Left lobe of liver (tissue), 2 donors: ENCODE measurements at regions not wholly inside any gene's neighbourhood (a gene's known extent, or its start where the extent isn't known, plus 50 kb on each side); places are given as distances from the start of the nearest gene placed in this dataset.
"Not testable (repeated sequence)": the region's sequence is repeated elsewhere in the genome, so short reads cannot be mapped to it uniquely, and the experiment has no call there.

Source experiments
- ATAC-seq: fragments of 200-7000 bp; cut with Tn5 transposase; one replicate; pipeline ENCODE4 v1.9.1; 2020; ENCODE audit warnings: mild to moderate bottlenecking, moderate library complexity
- DNase-seq: peaks from one replicate; pipeline ENCODE4 v3.0.0-alpha.2; 2020; ENCODE audit warnings: low spot score
- donor health status: DM: no; HTN: no; CAD: no; lungs with moderate emphysema.
- donor health status: DM: no; HTN: yes; CAD: no.

DNA sequence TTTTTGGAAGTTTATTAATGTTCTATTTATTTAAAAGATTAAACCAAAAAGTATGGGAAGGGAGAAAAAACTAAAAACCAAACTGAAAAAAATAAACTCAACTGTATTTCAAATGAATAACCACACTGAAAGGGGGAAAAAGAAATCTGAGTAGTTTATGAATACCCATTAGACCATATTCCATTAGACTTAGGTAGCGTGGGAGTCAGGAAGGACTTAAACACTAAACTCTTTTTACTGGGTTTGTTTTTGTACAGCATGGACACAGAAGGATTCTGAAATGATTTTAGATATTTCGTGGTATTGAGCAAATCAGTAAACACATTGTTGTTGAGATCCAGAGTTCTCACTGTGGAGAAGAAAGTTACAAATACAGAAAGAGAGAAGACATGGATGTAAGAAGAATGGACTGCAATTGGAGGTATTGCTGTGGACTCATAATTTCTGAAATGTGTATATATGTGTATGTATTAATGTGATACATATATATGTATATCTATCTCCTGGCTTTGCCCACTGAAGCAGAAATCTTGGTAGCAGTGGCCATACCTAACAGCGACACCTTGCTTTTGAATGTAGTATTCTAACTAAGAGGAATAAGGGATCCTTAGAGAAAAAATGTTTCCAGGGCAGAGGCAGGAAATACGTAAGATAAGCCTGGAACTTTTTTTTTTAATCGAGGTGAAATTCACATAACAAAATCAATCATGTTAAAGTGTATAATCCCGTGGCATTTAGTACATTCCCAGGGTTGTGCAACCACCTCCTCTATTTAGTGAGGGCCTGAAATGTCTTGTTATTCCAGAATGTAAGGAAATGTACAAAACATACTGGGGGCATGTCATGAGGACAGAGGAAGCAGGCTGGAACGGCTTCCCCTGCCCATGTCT is 228.8 kb downstream of the SMARCA2 start:
- DNase-seq (no peak), ATAC-seq (no peak)

DNA sequence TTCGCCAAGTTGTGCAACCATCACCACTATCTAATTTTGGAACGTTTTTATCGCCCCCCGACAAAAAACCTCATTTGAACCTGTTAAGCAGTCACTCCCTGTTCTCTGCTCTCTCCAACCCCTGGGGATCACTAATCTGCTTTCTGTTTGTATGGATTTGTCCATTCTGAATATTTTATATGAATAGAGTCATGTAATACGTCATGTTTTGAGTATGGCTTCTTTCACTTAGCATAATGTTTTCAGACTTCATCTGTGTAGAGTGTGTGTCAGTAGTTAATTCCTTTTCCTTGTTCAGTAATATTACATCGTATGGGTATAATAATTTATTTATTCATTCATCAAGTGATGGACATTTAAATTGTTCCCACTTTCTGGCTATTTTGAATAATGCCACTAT is 232.2 kb downstream of the SMARCA2 start:
- DNase-seq (no peak), ATAC-seq (no peak)

DNA sequence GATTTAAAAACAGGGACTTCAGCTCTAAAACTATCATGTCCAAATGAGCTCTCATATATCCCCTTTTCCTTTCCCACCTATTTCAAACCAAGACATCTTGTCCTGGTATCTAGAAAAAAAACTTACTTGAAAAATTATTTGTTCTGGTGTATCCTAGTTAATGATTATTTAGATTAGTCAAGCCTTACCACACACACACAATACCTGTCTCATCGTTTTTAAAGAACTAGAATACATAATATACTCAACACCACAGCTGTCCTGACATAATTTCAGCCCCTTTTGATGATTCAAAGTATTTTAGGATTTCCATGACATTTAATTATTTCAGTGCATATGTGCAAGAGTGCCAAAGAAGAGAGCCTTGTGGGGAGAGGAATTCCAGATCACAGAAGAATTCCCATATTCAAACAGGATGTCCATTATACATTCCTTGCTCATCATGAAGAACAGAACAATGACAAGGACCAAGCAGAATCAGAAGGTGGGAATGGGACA is 233.7 kb downstream of the SMARCA2 start:
- DNase-seq (no peak), ATAC-seq (peak; percentile 39)

DNA sequence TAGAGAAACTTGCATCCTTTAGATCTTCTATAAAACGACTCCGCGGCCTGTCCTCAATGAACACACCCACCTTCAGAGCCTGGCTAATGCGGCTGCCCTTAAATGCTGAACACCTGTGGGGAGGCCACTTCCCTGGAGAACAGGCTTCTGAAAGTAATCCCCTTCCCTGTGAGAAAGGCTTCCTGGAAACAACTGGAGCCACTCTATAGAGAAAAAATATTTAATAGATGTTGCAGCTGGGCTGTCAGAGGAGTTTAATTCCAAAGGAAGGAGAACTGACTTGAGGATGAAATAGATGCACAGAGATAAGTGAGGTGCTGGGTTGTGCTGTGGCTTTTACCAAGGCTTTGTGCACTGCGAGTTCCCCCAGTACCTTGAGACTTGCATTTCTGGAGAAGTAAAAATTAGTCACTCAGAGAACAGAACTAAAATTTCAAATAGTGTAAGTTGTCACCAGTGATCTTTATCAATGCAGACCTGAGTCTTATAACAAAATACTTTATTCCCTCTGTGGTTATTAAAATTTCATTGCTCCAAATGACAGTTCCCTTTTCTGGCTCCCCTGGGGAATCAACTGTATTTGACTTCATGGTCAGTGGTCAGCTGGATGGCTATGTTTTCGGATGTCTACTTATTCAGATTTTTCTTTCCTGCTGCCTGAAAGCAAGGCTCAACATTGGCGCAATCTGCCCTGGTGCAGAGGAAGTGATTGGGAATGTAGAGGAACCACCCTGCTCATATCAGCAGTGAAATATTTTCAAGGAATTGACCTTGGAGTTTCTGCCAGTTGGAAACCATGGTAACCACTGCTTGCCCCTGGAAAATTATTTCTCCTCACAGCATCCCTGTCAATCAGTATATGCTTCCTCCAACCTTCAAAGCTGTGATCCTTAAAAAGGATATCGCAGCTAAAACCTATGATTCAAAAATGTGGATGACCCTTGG is 238.8 kb downstream of the SMARCA2 start:
- ATAC-seq (no peak), DNase-seq (no peak)

DNA sequence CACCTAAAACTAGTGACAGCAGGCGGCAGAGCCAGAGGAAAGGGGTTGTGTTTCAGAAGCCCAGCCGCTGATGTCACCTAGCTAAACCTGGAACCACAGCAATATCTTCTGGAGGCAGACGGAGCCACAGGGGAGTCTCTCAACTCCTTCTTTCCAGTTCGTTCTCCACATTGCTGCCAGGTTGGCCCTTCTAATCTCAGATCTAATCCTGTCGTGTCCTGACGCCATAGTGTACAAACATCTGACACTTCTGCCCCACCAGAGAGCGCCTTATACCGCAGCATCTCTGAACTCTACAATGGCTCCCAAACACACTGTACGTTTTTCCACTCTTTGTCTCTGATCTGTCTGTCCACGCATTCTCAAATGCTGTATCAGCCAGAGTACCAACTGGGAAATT is 240.0 kb downstream of the SMARCA2 start:
- ATAC-seq (peak; percentile 29), DNase-seq (no peak)

DNA sequence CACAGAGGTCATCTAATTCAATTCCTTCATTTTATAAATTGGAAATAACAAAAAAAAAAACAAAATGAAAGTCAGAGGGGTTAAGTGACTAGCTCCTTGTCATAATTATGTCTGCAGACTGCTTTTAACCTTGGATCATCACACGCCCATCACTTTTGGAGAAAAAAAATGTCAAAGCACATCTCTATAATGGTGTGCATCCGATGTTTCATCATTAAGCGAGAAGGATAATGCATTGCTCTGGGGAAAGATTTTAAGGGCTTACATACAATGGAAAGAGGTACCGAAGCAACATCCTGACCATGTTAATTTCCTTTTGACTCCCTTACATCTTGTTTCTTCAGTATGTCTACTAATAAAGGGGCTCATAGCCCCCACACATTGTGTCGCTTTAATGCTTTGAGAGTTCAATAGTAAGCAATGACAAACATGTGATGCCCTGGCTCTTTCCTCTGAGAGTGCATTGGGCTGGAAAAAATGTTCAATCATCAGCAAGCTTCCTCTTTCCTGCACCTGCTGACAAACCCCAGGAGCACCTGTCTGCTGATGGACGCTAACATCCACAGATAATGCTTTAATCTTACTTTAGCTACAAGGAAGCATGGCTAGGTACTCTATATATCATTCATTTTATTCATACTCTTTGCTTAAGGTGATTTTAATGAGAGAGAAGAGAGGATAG is 242.2 kb downstream of the SMARCA2 start:
- ATAC-seq (no peak), DNase-seq (no peak)

DNA sequence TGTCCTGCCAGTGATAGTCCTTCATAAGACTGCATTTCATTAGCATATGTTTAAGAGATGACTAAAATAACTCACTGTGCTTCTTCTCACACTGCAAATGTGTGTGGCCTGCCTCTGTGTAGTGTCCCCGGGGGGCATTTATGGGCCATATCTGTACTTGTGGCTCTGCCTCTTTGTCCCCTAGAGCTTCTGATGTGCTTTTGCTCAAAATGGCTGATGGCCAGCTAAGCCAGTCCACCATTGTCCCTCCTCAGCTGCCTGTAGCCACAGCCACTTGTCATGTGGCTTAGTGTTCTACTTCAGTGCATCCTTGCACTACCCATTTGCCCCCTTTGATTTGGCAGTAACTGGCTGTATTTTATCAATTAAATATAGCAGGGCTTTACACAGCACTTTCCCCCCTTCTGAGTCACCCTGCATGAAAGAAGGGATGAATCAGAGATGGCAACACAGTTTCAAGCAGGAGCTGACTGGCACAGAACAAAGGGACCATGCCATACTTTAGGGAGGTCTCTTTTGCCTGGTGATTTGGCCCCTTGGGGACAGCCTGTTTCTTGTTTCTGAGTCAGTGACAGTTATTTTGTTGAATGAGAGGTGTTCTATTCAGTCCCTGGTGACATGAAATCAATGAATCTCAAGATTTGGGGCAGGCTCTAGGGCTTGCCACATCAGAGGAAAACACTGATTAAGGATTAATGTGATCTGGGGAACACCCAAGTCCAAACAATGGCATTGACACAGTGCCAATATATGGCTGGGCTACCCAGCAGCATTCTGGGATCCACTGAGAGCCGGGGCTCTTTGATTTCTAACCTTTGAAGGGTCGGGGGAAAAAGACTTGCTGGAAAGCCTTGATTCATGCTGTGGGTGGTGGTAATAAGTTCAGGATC is 245.5 kb downstream of the SMARCA2 start:
- ATAC-seq, result no peak
- no peak for DNase-seq

DNA sequence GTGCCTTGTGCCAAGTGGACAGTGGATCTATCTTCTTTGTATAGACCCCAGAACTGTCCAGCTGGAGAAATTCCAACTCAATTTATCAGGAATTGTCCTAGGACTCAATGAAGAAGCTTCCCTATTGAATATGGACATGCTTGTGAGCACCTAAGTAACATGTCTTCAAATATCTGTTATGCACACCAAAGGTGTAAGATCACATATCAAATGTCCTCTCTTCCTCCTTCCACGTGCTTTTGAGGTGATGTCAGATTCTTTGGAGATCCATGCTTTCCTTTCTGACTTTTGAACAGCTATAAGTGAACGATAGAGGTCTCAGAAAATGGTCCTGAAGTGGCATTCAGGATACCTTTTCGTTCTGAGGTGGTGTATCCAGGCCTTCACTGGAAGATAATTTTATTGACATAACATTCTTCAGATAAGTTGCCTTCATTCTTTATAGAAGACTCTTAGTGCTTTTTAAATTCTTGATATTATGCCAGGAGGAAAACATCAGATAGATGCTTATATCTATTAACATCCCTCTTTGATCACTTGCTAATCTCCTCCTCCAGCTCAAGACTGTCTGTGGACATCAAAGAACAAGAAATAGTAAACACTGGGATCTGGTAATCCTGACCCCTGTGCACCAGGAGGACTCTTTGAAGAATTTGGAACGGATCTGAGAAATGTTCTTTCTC is 246.4 kb downstream of the SMARCA2 start:
- ATAC-seq (no peak), DNase-seq (no peak)

DNA sequence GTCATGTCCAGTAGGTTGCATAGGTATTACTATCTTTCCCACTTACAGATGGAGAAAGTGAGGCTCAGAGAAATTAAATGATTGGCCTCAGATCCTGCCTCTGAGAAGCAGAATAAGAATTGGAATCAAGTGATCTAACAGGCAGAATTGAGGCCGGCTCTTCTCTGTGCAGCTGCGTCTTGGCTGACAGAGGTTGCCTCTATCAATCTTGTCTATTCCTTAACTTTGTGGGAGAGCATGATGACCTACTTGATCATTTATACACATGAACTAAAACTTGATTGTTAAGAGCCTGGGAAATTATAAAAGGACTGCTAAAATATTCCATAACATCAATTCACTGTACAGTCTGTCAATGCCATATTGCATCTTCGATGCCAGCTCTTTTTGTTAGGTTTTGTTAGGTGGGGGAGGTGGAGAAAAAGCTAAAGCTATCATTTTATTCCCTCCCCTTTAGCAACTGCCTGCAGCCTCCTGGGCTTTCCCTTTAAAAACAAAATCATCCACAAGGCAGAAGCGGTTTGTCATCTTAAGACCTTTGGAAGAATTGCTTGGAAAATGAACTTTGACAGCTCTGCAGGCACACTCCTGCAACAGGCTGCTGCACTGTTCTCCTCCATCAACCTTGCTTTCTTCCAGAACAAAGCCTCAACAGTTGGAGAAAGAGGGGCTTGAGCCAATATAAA is 247.4 kb downstream of the SMARCA2 start:
- DNase-seq (no peak), ATAC-seq (no peak)

DNA sequence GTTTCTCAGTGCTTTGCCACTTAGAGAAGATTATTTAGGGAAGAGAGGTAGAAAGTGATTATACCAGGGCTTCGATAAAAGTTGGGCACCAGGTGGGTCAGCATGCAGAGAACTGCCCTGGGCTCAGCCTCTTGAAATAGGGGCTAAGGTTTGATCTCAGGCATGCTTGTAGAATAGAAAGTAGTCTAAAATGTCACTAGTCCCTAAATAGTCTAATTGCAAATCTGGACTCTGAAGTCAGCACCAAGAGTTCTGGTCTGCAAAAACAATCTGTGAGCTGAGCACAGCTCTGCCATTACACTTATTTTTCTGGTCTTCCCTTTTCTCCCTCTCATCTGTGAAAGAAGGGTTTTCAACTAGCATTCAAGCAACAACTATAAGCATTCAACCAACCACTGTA is 248.0 kb downstream of the SMARCA2 start:
- DNase-seq (no peak), ATAC-seq (no peak)

DNA sequence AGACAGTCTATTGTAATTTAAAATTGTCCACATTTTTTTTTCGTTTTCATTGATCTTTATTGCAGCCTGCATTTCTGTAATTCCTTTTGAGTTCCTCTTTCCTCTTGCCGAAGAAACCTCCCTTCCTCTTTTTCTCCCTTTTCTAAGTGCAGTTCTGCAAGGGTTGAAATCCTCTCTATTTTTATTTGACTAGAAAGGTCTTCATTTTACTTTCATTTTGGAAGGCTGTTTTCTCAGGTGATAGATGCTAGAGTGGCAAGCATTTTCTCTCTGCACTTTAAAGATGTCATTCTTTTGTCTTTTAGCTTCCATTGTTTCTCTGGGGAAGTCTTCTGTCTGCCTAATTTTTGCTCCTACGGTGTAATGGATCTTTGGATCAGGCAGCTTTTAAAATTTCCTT is 248.5 kb downstream of the SMARCA2 start:
- no peak for ATAC-seq
- DNase-seq, result no peak

DNA sequence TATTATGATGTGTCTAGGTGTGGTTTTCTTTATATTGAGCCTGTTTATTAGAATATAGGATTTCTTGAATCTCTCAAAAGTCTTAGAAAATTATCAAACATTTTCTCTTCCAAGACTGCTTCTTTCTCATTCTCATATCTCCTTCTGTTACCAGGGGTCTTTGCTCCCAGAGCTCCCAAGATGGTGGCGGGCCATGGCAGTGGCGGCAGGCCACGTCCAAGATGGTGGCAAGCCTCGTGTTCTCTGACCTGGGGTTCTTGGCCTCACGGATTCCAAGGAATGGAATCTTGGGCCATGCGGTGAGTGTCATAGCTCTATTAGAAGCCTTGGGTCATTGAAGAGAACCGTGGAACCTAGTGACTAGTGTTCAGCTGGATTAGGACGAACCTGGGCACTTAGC is 248.9 kb downstream of the SMARCA2 start:
- ATAC-seq, result no peak
- DNase-seq, result no peak

DNA sequence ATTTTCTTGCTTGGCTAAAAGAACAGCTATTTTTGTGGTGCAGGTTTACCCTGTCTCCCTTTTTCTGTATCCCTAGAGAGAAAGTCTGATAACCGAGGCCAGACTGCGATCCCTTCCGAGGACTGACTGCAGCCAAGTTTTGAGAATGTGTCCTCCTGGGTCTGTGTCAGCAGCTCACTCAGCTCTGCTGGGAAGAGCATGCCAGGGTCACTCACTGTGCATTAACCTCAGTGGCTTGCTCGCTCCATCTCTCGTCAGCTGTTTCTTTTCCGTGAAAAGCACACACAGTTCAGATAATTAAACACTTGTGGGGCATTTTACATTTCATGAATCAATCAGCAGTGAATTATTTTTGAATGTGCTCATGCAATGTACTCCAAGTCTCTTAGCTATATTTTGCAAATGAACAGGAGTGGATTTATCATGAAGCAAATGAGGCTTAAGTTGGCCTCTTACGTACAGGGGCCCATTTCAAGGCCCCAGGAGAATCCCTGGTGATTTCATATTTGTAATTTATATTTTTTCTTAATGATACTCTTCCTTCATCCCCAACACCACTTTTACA is 252.1 kb downstream of the SMARCA2 start:
- DNase-seq, result no peak
- ATAC-seq, result peak; percentile 43

DNA sequence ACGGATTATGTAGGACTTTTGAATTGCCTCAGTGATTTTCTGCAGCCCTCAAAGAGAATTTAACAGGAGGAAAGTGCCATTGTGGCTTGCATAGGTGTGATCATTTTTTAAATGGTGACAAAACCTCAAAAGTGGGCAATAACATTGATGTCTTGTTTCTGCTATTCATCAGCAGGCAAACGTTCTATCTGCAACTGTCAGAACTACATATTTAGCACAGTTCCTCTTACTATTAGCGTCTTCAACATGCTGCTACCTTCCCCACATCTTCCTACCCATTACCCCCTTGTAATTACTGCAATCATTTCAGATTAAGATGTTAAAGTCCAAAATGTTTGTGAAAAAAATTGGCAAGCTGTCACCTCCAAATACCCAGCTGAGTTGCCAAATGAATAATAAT is 254.6 kb downstream of the SMARCA2 start:
- ATAC-seq (no peak), DNase-seq (no peak)

DNA sequence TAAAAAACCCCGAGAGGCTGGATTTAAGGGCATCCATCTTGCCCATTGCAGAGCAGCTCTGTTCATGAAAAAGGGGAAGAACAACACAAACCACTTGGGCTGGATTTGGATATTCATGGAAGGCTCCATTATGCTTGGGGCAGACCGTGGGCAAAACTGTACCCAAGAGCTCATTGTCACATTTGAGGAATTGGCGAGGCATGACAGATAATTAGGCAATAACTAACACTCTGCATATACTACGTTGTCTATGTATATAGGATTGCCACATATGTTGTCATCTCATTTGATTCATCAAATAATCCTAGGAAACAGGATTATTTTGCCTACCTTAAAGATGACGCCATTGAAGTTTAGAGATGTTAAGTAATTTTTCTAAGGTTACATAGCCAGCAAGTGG is 255.4 kb downstream of the SMARCA2 start:
- DNase-seq (no peak), ATAC-seq (no peak)

DNA sequence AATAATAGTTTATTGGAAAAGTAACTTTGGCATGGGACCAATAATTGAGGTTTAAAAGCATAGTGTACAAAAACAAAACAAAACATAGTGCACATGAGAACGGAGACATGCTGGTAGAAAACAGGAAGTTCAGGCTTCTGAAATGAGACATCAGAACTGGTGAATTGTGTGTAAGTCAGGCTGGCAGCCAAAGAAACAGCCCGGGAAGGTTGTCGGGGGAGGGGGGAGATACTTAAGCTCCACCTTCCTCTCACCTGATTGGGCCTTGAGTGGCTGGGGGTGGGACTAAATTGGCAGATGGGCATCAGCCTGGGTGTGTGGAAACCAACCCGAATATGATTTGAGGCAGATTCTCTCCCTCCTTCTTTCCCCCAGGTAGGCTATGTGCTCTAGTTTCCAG is 256.3 kb downstream of the SMARCA2 start:
- ATAC-seq, result peak; percentile 41

DNA sequence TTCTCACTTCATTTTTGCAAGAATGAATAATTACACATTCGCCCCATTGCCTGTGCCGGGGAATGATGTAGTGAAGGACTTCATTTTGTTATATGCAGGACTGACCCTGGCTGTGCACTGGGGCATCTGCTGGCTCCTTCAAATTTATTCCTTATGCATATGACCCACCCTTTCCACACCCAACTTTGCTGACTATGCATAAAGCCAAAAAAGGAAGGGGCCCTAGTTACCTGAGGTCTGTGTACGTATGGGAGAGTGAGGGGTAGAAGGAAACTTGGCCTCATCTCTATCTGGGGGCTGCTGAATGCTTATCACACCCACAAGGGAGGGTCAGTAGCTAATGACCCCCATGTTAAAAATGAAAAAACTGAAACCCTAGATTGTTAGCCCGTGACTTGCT is 259.6 kb downstream of the SMARCA2 start:
- no peak for DNase-seq
- ATAC-seq, result no peak

More for the DNA sequence above, 256.3 kb downstream of the SMARCA2 start:
- no peak for DNase-seq

DNA sequence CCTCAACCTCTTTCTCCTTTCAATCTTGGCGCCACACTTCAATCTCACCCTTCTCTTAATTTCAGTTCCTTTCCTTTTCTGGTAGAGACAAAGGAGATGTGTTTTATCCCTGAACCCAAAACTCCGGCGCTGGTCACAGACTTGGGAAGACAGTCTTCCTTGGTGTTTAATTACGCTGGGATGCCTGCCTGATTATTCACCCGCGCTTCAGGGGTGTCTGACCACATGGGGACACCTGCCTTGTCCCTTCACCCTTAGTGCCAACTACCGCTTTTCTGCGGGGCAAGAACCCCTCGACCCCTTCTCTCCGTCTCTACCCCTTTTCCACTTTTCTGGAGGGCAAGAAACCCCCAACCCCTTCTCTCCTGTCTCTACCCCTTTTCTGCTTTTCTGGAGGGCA is 261.1 kb downstream of the SMARCA2 start:
- no peak for DNase-seq
- no peak for ATAC-seq

DNA sequence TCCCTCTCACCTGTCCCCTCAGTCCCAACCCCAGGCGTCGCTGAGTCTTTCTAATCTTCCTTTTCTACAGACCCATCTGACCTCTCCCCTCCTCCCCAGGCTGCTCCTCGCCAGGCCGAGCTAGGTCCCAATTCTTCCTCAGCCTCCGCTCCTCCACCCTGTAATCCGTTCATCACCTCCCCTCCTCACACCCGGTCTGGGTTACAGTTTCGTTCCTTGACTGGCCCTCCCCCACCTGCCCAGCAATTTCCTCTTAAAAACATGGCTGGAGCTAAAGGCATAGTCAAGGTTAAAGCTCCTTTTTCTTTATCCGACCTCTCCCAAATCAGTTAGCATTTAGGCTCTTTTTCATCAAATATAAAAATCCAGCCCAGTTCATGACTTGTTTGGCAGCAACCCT is 262.0 kb downstream of the SMARCA2 start:
- not testable (repeated sequence) for ATAC-seq

More for the DNA sequence above, 262.0 kb downstream of the SMARCA2 start:
- not testable (repeated sequence) for DNase-seq
